Testis (tissue), 2 donors: ENCODE measurements at regions not wholly inside any gene's neighbourhood (a gene's known extent, or its start where the extent isn't known, plus 50 kb on each side); places are given as distances from the start of the nearest gene placed in this dataset.
"Not testable (repeated sequence)": the region's sequence is repeated elsewhere in the genome, so short reads cannot be mapped to it uniquely, and the experiment has no call there.

Experiments
- POLR2A ChIP-seq: fragments of 450-650 bp; IDR thresholded peaks from one replicate; pipeline ENCODE4 v1.6.1; 2017; ENCODE audit warnings: antibody characterized with exemption, mild to moderate bottlenecking, moderate library complexity
- TF ChIP-seq, protein P1 (sequence below), 3 experiments: fragments of 450-650 bp in 2 of 3; fragments of 200-600 bp in 1 of 3; sonication (generic) in 1 of 3; IDR thresholded peaks; one replicate each; pipeline ENCODE4 v1.5.1; 2016 to 2019; ENCODE audit warnings: antibody characterized with exemption in 3 of 3, mild to moderate bottlenecking in 2 of 3, moderate library complexity in 1 of 3

- TF ChIP-seq, protein P1, sequence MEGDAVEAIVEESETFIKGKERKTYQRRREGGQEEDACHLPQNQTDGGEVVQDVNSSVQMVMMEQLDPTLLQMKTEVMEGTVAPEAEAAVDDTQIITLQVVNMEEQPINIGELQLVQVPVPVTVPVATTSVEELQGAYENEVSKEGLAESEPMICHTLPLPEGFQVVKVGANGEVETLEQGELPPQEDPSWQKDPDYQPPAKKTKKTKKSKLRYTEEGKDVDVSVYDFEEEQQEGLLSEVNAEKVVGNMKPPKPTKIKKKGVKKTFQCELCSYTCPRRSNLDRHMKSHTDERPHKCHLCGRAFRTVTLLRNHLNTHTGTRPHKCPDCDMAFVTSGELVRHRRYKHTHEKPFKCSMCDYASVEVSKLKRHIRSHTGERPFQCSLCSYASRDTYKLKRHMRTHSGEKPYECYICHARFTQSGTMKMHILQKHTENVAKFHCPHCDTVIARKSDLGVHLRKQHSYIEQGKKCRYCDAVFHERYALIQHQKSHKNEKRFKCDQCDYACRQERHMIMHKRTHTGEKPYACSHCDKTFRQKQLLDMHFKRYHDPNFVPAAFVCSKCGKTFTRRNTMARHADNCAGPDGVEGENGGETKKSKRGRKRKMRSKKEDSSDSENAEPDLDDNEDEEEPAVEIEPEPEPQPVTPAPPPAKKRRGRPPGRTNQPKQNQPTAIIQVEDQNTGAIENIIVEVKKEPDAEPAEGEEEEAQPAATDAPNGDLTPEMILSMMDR (IDR thresholded peaks at IDR 0.05), result not testable (repeated sequence)
- TF ChIP-seq POLR2A, result not testable (repeated sequence)
Measured at GRCh38 chr11:3450822-3451221, 71.9 kb upstream of the ZNF195 start.
